ENCODE measurements at regions not wholly inside any gene's neighbourhood (a gene's known extent, or its start where the extent isn't known, plus 50 kb on each side); places are given as distances from the start of the nearest gene placed in this dataset.

GRCh38 chr11:80327956-80328614, 887.3 kb upstream of the TENM4 start:
- ATAC-seq = no peak
- POLR2A ChIA-PET = no interaction called here
- TF ChIP-seq REST (IDR thresholded peaks at IDR 0.05; ENCODE audit: insufficient read depth in 1 of 2, low read depth in 2 of 2, low read length in 1 of 2) = no peak
- TF ChIP-seq TCF7L2 (IDR thresholded peaks at IDR 0.05; ENCODE audit: low read depth, low read length) = no peak
- TF ChIP-seq POLR2AphosphoS5 (IDR thresholded peaks at IDR 0.05; ENCODE audit: low read depth, low read length) = no peak
- no peak for DNase-seq (ENCODE audit: low read depth, low spot score)
- CTCF ChIA-PET = no interaction called here
- H3K9me3 ChIP-seq (ENCODE audit: control insufficient read depth, insufficient read depth, low read depth, low read length) = 0 out of 2 replicates have a peak, but pooled peaks cover 3% of the 10 kb centered on the region
- no TSS peak for BruUV-seq (replicated peaks)
- intact Hi-C loops (cut with micrococcal nuclease; ENCODE audit: unreplicated experiment) = no loop called here
- H3K4me1 ChIP-seq (ENCODE audit: control insufficient read depth, insufficient read depth, low read length) = no peaks in the 10 kb centered on the region
- in situ Hi-C loops (cut with HindIII; ENCODE audit: low pct_unique_long_range_greater_than_20kb, low sequenced_read_pairs) = no loop called here
- no peaks in the 10 kb centered on the region for H3K36me3 ChIP-seq (ENCODE audit: control insufficient read depth, insufficient read depth, low read length)
- no peak overlapping the region for H3K4me3 ChIP-seq (ENCODE audit: low read depth in 2 of 2, low read length in 2 of 2)
- no peaks in the 10 kb centered on the region for H3K27me3 ChIP-seq (ENCODE audit: control insufficient read depth, insufficient read depth, low read length)
- H3K27ac ChIP-seq (ENCODE audit: low read length) = no peak overlapping the region

GRCh38 chr11:80321786-80322185, 881.0 kb upstream of the TENM4 start:
- ChIA-PET CTCF (no interaction called here), POLR2A (no interaction called here)
- H3K27ac ChIP-seq (ENCODE audit: low read length) = no peak overlapping the region
- no TSS peak for BruUV-seq (replicated peaks)
- no peak for ATAC-seq
- DNase-seq (ENCODE audit: low read depth, low spot score) = no peak
- H3K9me3 ChIP-seq (ENCODE audit: control insufficient read depth, insufficient read depth, low read depth, low read length) = 0 out of 2 replicates have a peak, but pooled peaks cover 3% of the 10 kb centered on the region
- no peak overlapping the region for H3K4me3 ChIP-seq (ENCODE audit: low read depth in 2 of 2, low read length in 2 of 2)
- H3K4me1 ChIP-seq (ENCODE audit: control insufficient read depth, insufficient read depth, low read length) = no peaks in the 10 kb centered on the region
- no peaks in the 10 kb centered on the region for H3K27me3 ChIP-seq (ENCODE audit: control insufficient read depth, insufficient read depth, low read length)
- intact Hi-C loops (cut with micrococcal nuclease; ENCODE audit: unreplicated experiment) (no loop called here), in situ Hi-C loops (cut with HindIII; ENCODE audit: low pct_unique_long_range_greater_than_20kb, low sequenced_read_pairs) (no loop called here)
- TF ChIP-seq REST (IDR thresholded peaks at IDR 0.05; ENCODE audit: insufficient read depth in 1 of 2, low read depth in 2 of 2, low read length in 1 of 2) (no peak), POLR2AphosphoS5 (IDR thresholded peaks at IDR 0.05; ENCODE audit: low read depth, low read length) (no peak), SIN3A (IDR thresholded peaks at IDR 0.05; ENCODE audit: borderline replicate concordance, insufficient read depth, low read depth, low read length) (no peak), TCF7L2 (IDR thresholded peaks at IDR 0.05; ENCODE audit: low read depth, low read length) (no peak), CTCF (IDR thresholded peaks at IDR 0.05) (no peak)
- H3K36me3 ChIP-seq (ENCODE audit: control insufficient read depth, insufficient read depth, low read length) = no peaks in the 10 kb centered on the region

Data from Panc1 (cell line).